ENCODE measurements at regions not wholly inside any gene's neighbourhood (a gene's known extent, or its start where the extent isn't known, plus 50 kb on each side); places are given as distances from the start of the nearest gene placed in this dataset.

- no peak for DNase-seq (ENCODE audit: extremely low spot score)
- POLR2A ChIA-PET, result no interaction called here
- CTCF ChIA-PET, result no interaction called here
- TF ChIP-seq SP1 (IDR thresholded peaks at IDR 0.05) (no peak), ELF4 (IDR thresholded peaks at IDR 0.05) (no peak), BHLHE40 (IDR thresholded peaks at IDR 0.05; ENCODE audit: borderline replicate concordance) (no peak)
These were observed 405.2 kb upstream of the TBX3 start for GRCh38 chr12:115088995-115089841.

- no peak for TF ChIP-seq FOXK2 (IDR thresholded peaks at IDR 0.05)
- ChIA-PET POLR2A (no interaction called here), CTCF (no interaction called here)
- no peak for DNase-seq (ENCODE audit: extremely low spot score)
These were observed 404.5 kb upstream of the TBX3 start for GRCh38 chr12:115088328-115088994.

- CTCF ChIA-PET, result no interaction called here
- TF ChIP-seq ELF4 (IDR thresholded peaks at IDR 0.05) (no peak), PKNOX1 (IDR thresholded peaks at IDR 0.05) (no peak), TARDBP (IDR thresholded peaks at IDR 0.05) (no peak)
- no peak for DNase-seq (ENCODE audit: extremely low spot score)
- POLR2A ChIA-PET, result no interaction called here
These were observed 401.6 kb upstream of the TBX3 start for GRCh38 chr12:115085594-115085993.

GRCh38 chr12:115079760-115080159 lies 395.8 kb upstream of the TBX3 start:
- no peak for DNase-seq (ENCODE audit: extremely low spot score)
- POLR2A ChIA-PET, result no interaction called here
- CTCF ChIA-PET, result no interaction called here
- no peak for TF ChIP-seq NFRKB (IDR thresholded peaks at IDR 0.05)
- TF ChIP-seq ARNT (IDR thresholded peaks at IDR 0.05), result no peak
- TF ChIP-seq PKNOX1 (IDR thresholded peaks at IDR 0.05), result no peak
- TF ChIP-seq ELF4 (IDR thresholded peaks at IDR 0.05), result no peak
- no peak for TF ChIP-seq SUZ12 (IDR thresholded peaks at IDR 0.05)

GRCh38 chr12:115078990-115079389 lies 395.0 kb upstream of the TBX3 start:
- no peak for TF ChIP-seq LEF1 (IDR thresholded peaks at IDR 0.05; ENCODE audit: borderline replicate concordance)
- TF ChIP-seq PKNOX1 (IDR thresholded peaks at IDR 0.05), result no peak
- no peak for TF ChIP-seq CTBP1 (IDR thresholded peaks at IDR 0.05; ENCODE audit: borderline replicate concordance)
- TF ChIP-seq HDGF (IDR thresholded peaks at IDR 0.05; ENCODE audit: borderline replicate concordance), result no peak
- no peak for TF ChIP-seq TARDBP (IDR thresholded peaks at IDR 0.05)
- TF ChIP-seq SP1 (IDR thresholded peaks at IDR 0.05), result no peak
- TF ChIP-seq FOXM1 (IDR thresholded peaks at IDR 0.05; ENCODE audit: borderline replicate concordance), result no peak
- no peak for TF ChIP-seq FOXA1 (IDR thresholded peaks at IDR 0.05)
- TF ChIP-seq BHLHE40 (IDR thresholded peaks at IDR 0.05; ENCODE audit: borderline replicate concordance), result no peak
- no peak for TF ChIP-seq ELF4 (IDR thresholded peaks at IDR 0.05)
- TF ChIP-seq NFRKB (IDR thresholded peaks at IDR 0.05), result no peak
- no peak for TF ChIP-seq ZNF384 (IDR thresholded peaks at IDR 0.05)
- TF ChIP-seq SUZ12 (IDR thresholded peaks at IDR 0.05), result no peak
- no peak for TF ChIP-seq ARNT (IDR thresholded peaks at IDR 0.05)
- no peak for TF ChIP-seq L3MBTL2 (conservative IDR thresholded peaks at IDR 0.05)
- no peak for TF ChIP-seq FOXK2 (IDR thresholded peaks at IDR 0.05)
- CTCF ChIA-PET, result no interaction called here
- DNase-seq (ENCODE audit: extremely low spot score), result no peak
- POLR2A ChIA-PET, result no interaction called here

- POLR2A ChIA-PET, result no interaction called here
- no peak for TF ChIP-seq NFRKB (IDR thresholded peaks at IDR 0.05)
- DNase-seq (ENCODE audit: extremely low spot score), result no peak
- CTCF ChIA-PET, result no interaction called here
These were observed 394.4 kb upstream of the TBX3 start for GRCh38 chr12:115078334-115078733.

- no peak for TF ChIP-seq FOXA1 (IDR thresholded peaks at IDR 0.05)
- TF ChIP-seq TARDBP (IDR thresholded peaks at IDR 0.05), result no peak
- no peak for TF ChIP-seq SP1 (IDR thresholded peaks at IDR 0.05)
- TF ChIP-seq FOXK2 (IDR thresholded peaks at IDR 0.05), result no peak
- no peak for TF ChIP-seq BHLHE40 (IDR thresholded peaks at IDR 0.05; ENCODE audit: borderline replicate concordance)
- TF ChIP-seq ELF4 (IDR thresholded peaks at IDR 0.05), result no peak
- TF ChIP-seq PKNOX1 (IDR thresholded peaks at IDR 0.05), result no peak
- TF ChIP-seq L3MBTL2 (conservative IDR thresholded peaks at IDR 0.05), result no peak
- TF ChIP-seq ZNF384 (IDR thresholded peaks at IDR 0.05), result no peak
- no peak for TF ChIP-seq NFRKB (IDR thresholded peaks at IDR 0.05)
- no peak for TF ChIP-seq LEF1 (IDR thresholded peaks at IDR 0.05; ENCODE audit: borderline replicate concordance)
- TF ChIP-seq ARNT (IDR thresholded peaks at IDR 0.05), result no peak
- TF ChIP-seq FOXM1 (IDR thresholded peaks at IDR 0.05; ENCODE audit: borderline replicate concordance), result no peak
- TF ChIP-seq SUZ12 (IDR thresholded peaks at IDR 0.05), result no peak
- no peak for TF ChIP-seq HDGF (IDR thresholded peaks at IDR 0.05; ENCODE audit: borderline replicate concordance)
- no peak for TF ChIP-seq CTBP1 (IDR thresholded peaks at IDR 0.05; ENCODE audit: borderline replicate concordance)
- ChIA-PET CTCF (interaction anchor here (0.6 kb wide), 1 partner anchor 15 kb away, joined by 4 read pairs; no protein-coding TSS in a partner anchor), POLR2A (no interaction called here)
- DNase-seq (ENCODE audit: extremely low spot score), result no peak
These were observed 391.7 kb upstream of the TBX3 start for GRCh38 chr12:115075552-115076170.
